HepG2 (cell line): ENCODE measurements at regions not wholly inside any gene's neighbourhood (a gene's known extent, or its start where the extent isn't known, plus 50 kb on each side); places are given as distances from the start of the nearest gene placed in this dataset.

ENCODE experiments used
- ATAC-seq: fragments of 200-7000 bp; cut with Tn5 transposase; 3 replicates; pipeline ENCODE4 v1.9.1; 2020; ENCODE audit warnings: mild to moderate bottlenecking, moderate library complexity
- BruUV-seq: library from RNA; stranded (reverse); fragments of 400-500 nt; replicated peaks from 2 replicates; lab custom pipeline; 2021; lab: Mats Ljungman, UMichigan
- CTCF ChIA-PET: fragments of 300-600 bp; formaldehyde crosslinking; extraction: SDS; loops from one replicate; lab custom pipeline; 2021; ENCODE audit warnings: low total read pairs, inconsistent platforms, low intra/inter-chr PET ratio; lab: Yijun Ruan, JAX
- POLR2A ChIA-PET: fragments of 350-600 bp; sonication (Branson Sonifier 250); formaldehyde crosslinking; loops from one replicate; lab custom pipeline; 2020; ENCODE audit warnings: antibody characterized with exemption, inconsistent platforms; lab: Yijun Ruan, JAX
- DNase-seq: peaks from one replicate; pipeline ENCODE4 v3.0.0-alpha.2; 2015; ENCODE audit warnings: low spot score
- FAIRE-seq: peaks from 3 replicates; lab custom pipeline; 2011; peaks lifted over from hg19 to GRCh38; lab: Jason Lieb, UNC
- H2AFZ ChIP-seq: one replicate; pipeline ENCODE4 v1.6.1; 2011; ENCODE audit warnings: low read length, inconsistent platforms
- H3K27ac ChIP-seq: fragments of 300-600 bp; 3 replicates; pipeline ENCODE4 v1.8.0; 2011; ENCODE audit warnings: mixed run types, mild to moderate bottlenecking, mixed read lengths, low read length, inconsistent platforms; ENCODE audit not compliant: insufficient read depth; ENCODE audit errors: extremely low read length
- H3K27me3 ChIP-seq, 2 experiments: fragments of 200-600 bp in 1 of 2; 2 replicates in 1 of 2; 3 replicates in 1 of 2; pipeline versions ENCODE4 v1.6.0 to v1.8.0; 2011; ENCODE audit warnings: low read length in 2 of 2, mild to moderate bottlenecking in 2 of 2, moderate library complexity in 2 of 2, inconsistent platforms in 1 of 2; ENCODE audit not compliant: insufficient read depth in 2 of 2, control insufficient read depth in 1 of 2
- H3K36me3 ChIP-seq, 2 experiments: fragments of 200-600 bp in 1 of 2; replicated peaks in 1 of 2; 2 replicates in 1 of 2; 3 replicates in 1 of 2; pipeline versions ENCODE4 v1.5.1 to v1.8.0; 2011; ENCODE audit warnings: low read length in 2 of 2, inconsistent platforms in 1 of 2; ENCODE audit not compliant: insufficient read depth in 2 of 2, control insufficient read depth in 1 of 2
- H3K4me1 ChIP-seq: 2 replicates; pipeline ENCODE4 v1.5.1; 2012; ENCODE audit warnings: low read length, inconsistent platforms; ENCODE audit not compliant: insufficient read depth
- H3K4me2 ChIP-seq: 2 replicates; pipeline ENCODE4 v1.6.0; 2011; ENCODE audit warnings: low read depth, low read length, inconsistent platforms
- H3K4me3 ChIP-seq, 3 experiments: fragments of 200-600 bp in 1 of 3; sonication (generic), shearing (Covaris generic) in 1 of 3; replicated peaks in 1 of 3; 2 replicates each; pipeline ENCODE4 v1.5.1; 2011 to 2016; ENCODE audit warnings: low read length in 3 of 3, inconsistent platforms in 2 of 3, low read depth in 2 of 3, mild to moderate bottlenecking in 2 of 3, control low read depth in 1 of 3, mixed read lengths in 1 of 3; ENCODE audit not compliant: insufficient read depth in 1 of 3
- H3K79me2 ChIP-seq: one replicate; pipeline ENCODE4 v1.6.1; 2011; ENCODE audit warnings: low read length, inconsistent platforms; ENCODE audit not compliant: insufficient read depth
- H3K9ac ChIP-seq: 2 replicates; pipeline ENCODE4 v1.6.0; 2011; ENCODE audit warnings: mild to moderate bottlenecking, low read depth, low read length, inconsistent platforms; ENCODE audit not compliant: insufficient read depth
- H3K9me3 ChIP-seq: 2 replicates; pipeline ENCODE4 v1.5.1; 2012; ENCODE audit warnings: mild to moderate bottlenecking, low read length
- H4K20me1 ChIP-seq: 2 replicates; pipeline ENCODE4 v1.6.0; 2011; ENCODE audit warnings: inconsistent platforms, mild to moderate bottlenecking, low read length, moderate library complexity; ENCODE audit not compliant: insufficient read depth
- HMG20B ChIP-seq: conservative IDR thresholded peaks from 2 replicates; pipeline ENCODE4 v1.6.1; 2016; ENCODE audit warnings: missing genetic modification reagents, missing compliant biosample characterization
- JUNB ChIP-seq: sonication (generic); formaldehyde crosslinking; IDR thresholded peaks from 2 replicates; pipeline ENCODE4 v1.8.0; 2022; ENCODE audit warnings: missing genetic modification reagents, mild to moderate bottlenecking, borderline replicate concordance
- MAFF ChIP-seq: IDR thresholded peaks from 2 replicates; pipeline ENCODE4 v1.6.1; 2011; ENCODE audit warnings: low read depth, low read length, improper control_type of control experiment
- NFYC ChIP-seq: IDR thresholded peaks from 2 replicates; pipeline ENCODE4 v1.6.1; 2016; ENCODE audit warnings: missing genetic modification reagents, missing compliant biosample characterization
- SKI ChIP-seq: fragments of 450-650 bp; IDR thresholded peaks from one replicate; pipeline ENCODE4 v1.6.1; 2018; ENCODE audit warnings: mild to moderate bottlenecking; ENCODE audit not compliant: partially characterized antibody
- TCF7L2 ChIP-seq: IDR thresholded peaks from 2 replicates; pipeline ENCODE4 v1.6.1; 2011; ENCODE audit warnings: mild to moderate bottlenecking, low read depth, low read length, moderate library complexity
- ZBTB33 ChIP-seq: sonication (generic); formaldehyde crosslinking; IDR thresholded peaks from 2 replicates; pipeline ENCODE4 v1.4.0; 2020; ENCODE audit warnings: missing genetic modification reagents
- ZBTB37 ChIP-seq: sonication (generic); formaldehyde crosslinking; IDR thresholded peaks from 2 replicates; pipeline ENCODE4 v1.4.0; 2020; ENCODE audit warnings: mild to moderate bottlenecking, missing genetic modification reagents
- ZNF20 ChIP-seq: sonication (generic); formaldehyde crosslinking; IDR thresholded peaks from 2 replicates; pipeline ENCODE4 v1.4.0; 2020; ENCODE audit warnings: mild to moderate bottlenecking, moderate library complexity, missing genetic modification reagents
- ZNF607 ChIP-seq: sonication (generic); formaldehyde crosslinking; IDR thresholded peaks from 2 replicates; pipeline ENCODE4 v1.5.1; 2020; ENCODE audit warnings: missing genetic modification reagents, mild to moderate bottlenecking, borderline replicate concordance
- ZNF740 ChIP-seq: sonication (generic); formaldehyde crosslinking; IDR thresholded peaks from 2 replicates; pipeline ENCODE4 v1.4.0; 2020; ENCODE audit warnings: missing genetic modification reagents
- ZNF749 ChIP-seq: sonication (generic); formaldehyde crosslinking; IDR thresholded peaks from 2 replicates; pipeline ENCODE4 v1.8.0; 2022; ENCODE audit warnings: mild to moderate bottlenecking, missing genetic modification reagents, moderate library complexity, borderline replicate concordance
- ZNF761 ChIP-seq: sonication (generic); formaldehyde crosslinking; conservative IDR thresholded peaks from 2 replicates; pipeline ENCODE4 v1.4.0; 2020; ENCODE audit warnings: mild to moderate bottlenecking, missing genetic modification reagents
- ZNF780A ChIP-seq: sonication (generic); formaldehyde crosslinking; IDR thresholded peaks from 2 replicates; pipeline ENCODE4 v1.8.0; 2022; ENCODE audit warnings: mild to moderate bottlenecking, missing genetic modification reagents, moderate library complexity
- ZNF841 ChIP-seq: sonication (generic); formaldehyde crosslinking; IDR thresholded peaks from 2 replicates; pipeline ENCODE4 v1.8.1; 2023; ENCODE audit warnings: missing genetic modification reagents, borderline replicate concordance
- ZSCAN21 ChIP-seq: sonication (generic); formaldehyde crosslinking; IDR thresholded peaks from 2 replicates; pipeline ENCODE4 v1.8.0; 2022; ENCODE audit warnings: mild to moderate bottlenecking, missing genetic modification reagents, moderate library complexity, borderline replicate concordance
- WGBS: methylation state at CpG from one replicate; pipeline ENCODE4 v1.1.6; 2017; ENCODE audit warnings: low lambda C conversion rate; 5-methylcytosine and 5-hydroxymethylcytosine counted together
- in situ Hi-C: cut with HindIII; loops from 2 replicates; pipeline ENCODE4 v1.10.0; 2017; ENCODE audit warnings: low pct_unique_long_range_greater_than_20kb; ENCODE audit not compliant: extremely low pct_ligation_motif_present
- intact Hi-C: fragments of 100-400 bp; cut with micrococcal nuclease; formaldehyde crosslinking; loops from one replicate; pipeline ENCODE4 v1.10.0; 2022; ENCODE audit not compliant: unreplicated experiment

GRCh38 chr9:85118990-85119755 is 449.6 kb downstream of the NTRK2 start:
- POLR2A ChIA-PET = no interaction called here
- H3K4me2 ChIP-seq = no peak overlapping the region
- no peaks in the 10 kb centered on the region for H4K20me1 ChIP-seq
- no peaks in the 10 kb centered on the region for H3K36me3 ChIP-seq
- FAIRE-seq (no peak), ATAC-seq (no peak), DNase-seq (no peak)
- no peak overlapping the region for H2AFZ ChIP-seq
- 0% methylated on average over 1 of the region's 1 CpG for whole genome bisulfite sequencing
- H3K27ac ChIP-seq = no peak overlapping the region
- BruUV-seq = no TSS peak
- H3K9ac ChIP-seq = no peak overlapping the region
- no peaks in the 10 kb centered on the region for H3K27me3 ChIP-seq
- H3K9me3 ChIP-seq = no peaks in the 10 kb centered on the region
- CTCF ChIA-PET = no interaction called here
- no peaks in the 10 kb centered on the region for H3K4me1 ChIP-seq
- intact Hi-C loops (no loop called here), in situ Hi-C loops (no loop called here)
- TF ChIP-seq ZNF740 (CRISPR knock-in tag) = no peak
- no peaks in the 10 kb centered on the region for H3K79me2 ChIP-seq
- no peak overlapping the region for H3K4me3 ChIP-seq

- no peak for FAIRE-seq
- CTCF ChIA-PET = no interaction called here
- POLR2A ChIA-PET = no interaction called here
- TF ChIP-seq ZBTB37 (CRISPR knock-in tag) (no peak), SKI (no peak), HMG20B (CRISPR knock-in tag) (no peak), ZNF607 (no peak), MAFF (no peak), ZNF20 (CRISPR knock-in tag) (no peak), ZNF761 (CRISPR knock-in tag) (no peak), JUNB (CRISPR knock-in tag) (no peak), ZNF841 (CRISPR knock-in tag) (no peak), ZBTB33 (CRISPR knock-in tag) (no peak), ZNF749 (CRISPR knock-in tag) (no peak), TCF7L2 (no peak), ZSCAN21 (CRISPR knock-in tag) (no peak), NFYC (CRISPR knock-in tag) (no peak), ZNF780A (CRISPR knock-in tag) (no peak)
These were observed 448.3 kb downstream of the NTRK2 start for GRCh38 chr9:85117831-85118230.

More at GRCh38 chr9:85117831-85118230, 448.3 kb downstream of the NTRK2 start:
- ATAC-seq = no peak
- H2AFZ ChIP-seq = no peak overlapping the region
- H3K36me3 ChIP-seq = no peaks in the 10 kb centered on the region
- H3K4me2 ChIP-seq = no peak overlapping the region
- intact Hi-C loops (no loop called here), in situ Hi-C loops (no loop called here)
- no peaks in the 10 kb centered on the region for H3K4me1 ChIP-seq
- no peaks in the 10 kb centered on the region for H3K27me3 ChIP-seq
- H4K20me1 ChIP-seq = no peaks in the 10 kb centered on the region
- WGBS = 4% methylated on average over 4 of the region's 4 CpGs
- no peaks in the 10 kb centered on the region for H3K79me2 ChIP-seq
- no peak overlapping the region for H3K9ac ChIP-seq
- DNase-seq = no peak
- no peaks in the 10 kb centered on the region for H3K9me3 ChIP-seq
- H3K4me3 ChIP-seq = no peak overlapping the region
- BruUV-seq = no TSS peak
- no peak overlapping the region for H3K27ac ChIP-seq
